ENCODE measurements at regions not wholly inside any gene's neighbourhood (a gene's known extent, or its start where the extent isn't known, plus 50 kb on each side); places are given as distances from the start of the nearest gene placed in this dataset.
A peak's percentile ranks its signal among the peaks of the same experiment; 100 is the strongest.

DNA sequence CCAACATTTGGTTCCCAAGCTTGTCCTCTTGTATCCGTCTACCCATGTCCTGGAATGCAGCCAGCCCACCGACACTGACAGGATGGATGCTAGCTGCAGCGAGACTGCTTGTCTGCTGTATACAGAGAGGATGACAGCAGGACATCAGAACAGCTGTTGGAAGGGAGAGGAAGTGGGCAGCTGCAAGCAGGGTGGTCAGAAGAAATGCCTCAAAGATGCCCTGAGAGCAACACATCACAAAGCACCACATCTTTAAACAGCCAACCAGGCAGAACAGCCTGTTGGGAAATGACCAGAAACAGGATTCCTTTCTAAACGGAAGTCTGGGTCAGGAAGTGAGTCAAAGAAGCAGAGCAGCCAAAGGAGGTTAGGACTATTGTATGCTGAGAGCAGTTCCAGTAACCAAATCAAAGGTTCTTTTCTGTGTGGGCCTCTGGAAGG is 219.1 kb downstream of the NDUFS4 start:
- Histone ChIP-seq H3K27me3 (ENCODE audit: control insufficient read depth, insufficient read depth, low read length) (no peaks in the 10 kb centered on the region), H3K36me3 (ENCODE audit: control insufficient read depth in 2 of 3, insufficient read depth in 3 of 3, low read length in 3 of 3) (no peaks in the 10 kb centered on the region), H3K4me3 (ENCODE audit: low read length in 3 of 3) (no peak overlapping the region), H3K9me3 (ENCODE audit: control insufficient read depth in 2 of 3, insufficient read depth in 1 of 3, low read length in 3 of 3) (no peaks in the 10 kb centered on the region), H3K9ac (ENCODE audit: low read length in 3 of 3) (no peak overlapping the region), H3K27ac (ENCODE audit: low read depth in 2 of 2, low read length in 2 of 2) (no peak overlapping the region), H3K4me1 (ENCODE audit: control insufficient read depth in 2 of 3, insufficient read depth in 2 of 3, low read depth in 1 of 3, low read length in 3 of 3) (no peaks in the 10 kb centered on the region)
- DNase-seq (peak in 4 of 5 donors; percentile 15 to 74 (median 28)), FAIRE-seq (no peak)
- TF ChIP-seq CTCF (IDR thresholded peaks at IDR 0.05; ENCODE audit: borderline replicate concordance, extremely low read depth, insufficient read depth) = no peak
- intact Hi-C loops (cut with DNase I) = no loop called here

DNA sequence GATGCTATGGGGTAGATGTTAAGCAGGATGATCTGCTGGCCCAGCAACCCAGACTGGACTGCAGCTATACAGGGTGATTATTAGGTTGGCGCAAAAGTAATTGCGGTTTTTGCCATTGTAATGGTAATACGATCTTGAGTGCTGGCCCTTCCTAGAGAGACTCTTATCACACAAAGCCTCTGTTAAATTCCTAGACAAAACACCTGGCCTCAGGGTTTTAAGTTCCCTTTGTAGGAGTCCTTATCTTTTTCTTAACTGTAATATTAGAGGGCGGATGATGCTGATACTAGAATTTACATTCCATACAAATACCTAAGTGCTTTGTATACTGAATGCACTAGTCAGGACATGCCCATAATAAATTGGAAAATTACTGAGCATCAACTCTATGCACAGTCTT is 222.2 kb downstream of the NDUFS4 start:
- TF ChIP-seq CTCF (IDR thresholded peaks at IDR 0.05; ENCODE audit: borderline replicate concordance, extremely low read depth, insufficient read depth) = no peak
- intact Hi-C loops (cut with DNase I) = no loop called here
- FAIRE-seq = no peak

DNA sequence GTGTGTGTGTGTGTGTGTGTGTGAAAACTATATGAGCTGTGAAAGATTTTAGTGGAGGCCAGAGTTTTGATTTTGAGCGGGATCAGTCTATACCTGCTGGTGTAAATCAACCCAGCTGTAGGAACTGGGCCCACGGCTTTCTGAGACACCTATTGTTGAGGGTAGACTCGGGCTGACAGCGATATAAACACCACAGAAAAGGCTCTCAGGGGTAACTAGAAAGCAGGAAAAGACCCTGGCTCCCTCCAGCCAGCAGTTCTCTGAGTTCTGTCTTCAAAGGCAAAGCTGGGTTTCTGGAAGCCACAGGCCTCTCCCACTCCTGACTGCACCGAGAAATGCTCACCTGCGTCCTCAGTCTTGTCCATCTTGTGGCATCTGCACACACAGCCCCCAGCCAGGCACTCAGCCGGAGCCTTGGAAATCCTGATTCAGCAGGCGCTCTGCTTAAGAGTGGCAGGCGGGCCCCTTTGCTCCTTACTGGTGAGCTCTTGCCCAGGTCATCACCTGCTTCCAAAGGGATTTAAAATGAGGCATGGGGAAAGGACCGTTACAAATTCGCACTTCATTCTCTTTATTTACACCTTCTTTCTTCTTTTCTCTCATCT is 223.3 kb downstream of the NDUFS4 start:
- FAIRE-seq = no peak
- H3K4me1 ChIP-seq (ENCODE audit: control insufficient read depth in 2 of 3, insufficient read depth in 2 of 3, low read depth in 1 of 3, low read length in 3 of 3) = no peaks in the 10 kb centered on the region
- intact Hi-C loops (cut with DNase I) = no loop called here

More for the DNA sequence above, 222.2 kb downstream of the NDUFS4 start:
- Histone ChIP-seq H3K4me1 (ENCODE audit: control insufficient read depth in 2 of 3, insufficient read depth in 2 of 3, low read depth in 1 of 3, low read length in 3 of 3) (no peaks in the 10 kb centered on the region), H3K36me3 (ENCODE audit: control insufficient read depth in 2 of 3, insufficient read depth in 3 of 3, low read length in 3 of 3) (no peaks in the 10 kb centered on the region), H3K27ac (ENCODE audit: low read depth in 2 of 2, low read length in 2 of 2) (no peak overlapping the region), H3K9ac (ENCODE audit: low read length in 3 of 3) (no peak overlapping the region), H3K9me3 (ENCODE audit: control insufficient read depth in 2 of 3, insufficient read depth in 1 of 3, low read length in 3 of 3) (no peaks in the 10 kb centered on the region), H3K4me3 (ENCODE audit: low read length in 3 of 3) (no peak overlapping the region), H3K27me3 (ENCODE audit: control insufficient read depth, insufficient read depth, low read length) (no peaks in the 10 kb centered on the region)
- DNase-seq = no peak

More for the DNA sequence above, 223.3 kb downstream of the NDUFS4 start:
- DNase-seq = peak in 1 of 5 donors; percentile 11
- Histone ChIP-seq H3K9me3 (ENCODE audit: control insufficient read depth in 2 of 3, insufficient read depth in 1 of 3, low read length in 3 of 3) (no peaks in the 10 kb centered on the region), H3K27ac (ENCODE audit: low read depth in 2 of 2, low read length in 2 of 2) (no peak overlapping the region), H3K27me3 (ENCODE audit: control insufficient read depth, insufficient read depth, low read length) (no peaks in the 10 kb centered on the region), H3K4me3 (ENCODE audit: low read length in 3 of 3) (no peak overlapping the region), H3K9ac (ENCODE audit: low read length in 3 of 3) (no peak overlapping the region), H3K36me3 (ENCODE audit: control insufficient read depth in 2 of 3, insufficient read depth in 3 of 3, low read length in 3 of 3) (no peaks in the 10 kb centered on the region)
- no peak for TF ChIP-seq CTCF (IDR thresholded peaks at IDR 0.05; ENCODE audit: borderline replicate concordance, extremely low read depth, insufficient read depth)
